GM18951 (cell line): ENCODE measurements at regions not wholly inside any gene's neighbourhood (a gene's known extent, or its start where the extent isn't known, plus 50 kb on each side); places are given as distances from the start of the nearest gene placed in this dataset.
"Not testable (repeated sequence)": the region's sequence is repeated elsewhere in the genome, so short reads cannot be mapped to it uniquely, and the experiment has no call there.

Experiments used
- POLR2A ChIP-seq: IDR thresholded peaks from 4 replicates; pipeline ENCODE4 v1.6.1; 2011; ENCODE audit warnings: mild to moderate bottlenecking; ENCODE audit not compliant: insufficient read length, insufficient read depth; ENCODE audit errors: extremely low read depth
- in situ Hi-C: fragments of 300-500 bp; cut with MboI; formaldehyde crosslinking; loops from one replicate; pipeline ENCODE4 v1.12.0; 2022; ENCODE audit warnings: low sequenced_read_pairs, mixed read lengths, inconsistent platforms; ENCODE audit not compliant: unreplicated experiment

- TF ChIP-seq POLR2A: no peak
- in situ Hi-C loops: no loop called here
These were observed 277.0 kb upstream of the ZEB2 start for GRCh38 chr2:144796936-144797335.

- no peak for TF ChIP-seq POLR2A
These were observed 276.2 kb upstream of the ZEB2 start for GRCh38 chr2:144796164-144796563.

GRCh38 chr2:144785253-144785652 lies 265.3 kb upstream of the ZEB2 start:
- in situ Hi-C loops: no loop called here
- TF ChIP-seq POLR2A: no peak

More at GRCh38 chr2:144796164-144796563, 276.2 kb upstream of the ZEB2 start:
- in situ Hi-C loops: no loop called here

GRCh38 chr2:144780983-144781382 lies 261.1 kb upstream of the ZEB2 start:
- TF ChIP-seq POLR2A: no peak
- in situ Hi-C loops: no loop called here

GRCh38 chr2:144776766-144777165 lies 256.8 kb upstream of the ZEB2 start:
- TF ChIP-seq POLR2A: no peak
- in situ Hi-C loops: no loop called here

- TF ChIP-seq POLR2A: no peak
- in situ Hi-C loops: no loop called here
These were observed 254.9 kb upstream of the ZEB2 start for GRCh38 chr2:144774809-144775208.

GRCh38 chr2:144771348-144771747 lies 251.4 kb upstream of the ZEB2 start:
- in situ Hi-C loops: no loop called here
- no peak for TF ChIP-seq POLR2A

GRCh38 chr2:144770616-144771230 lies 250.8 kb upstream of the ZEB2 start:
- TF ChIP-seq POLR2A: no peak
- in situ Hi-C loops: no loop called here

GRCh38 chr2:144760939-144761338 lies 241.0 kb upstream of the ZEB2 start:
- in situ Hi-C loops: not testable (repeated sequence)

GRCh38 chr2:144759746-144760145 lies 239.8 kb upstream of the ZEB2 start:
- in situ Hi-C loops: no loop called here
- TF ChIP-seq POLR2A: no peak

GRCh38 chr2:144758196-144758595 lies 238.3 kb upstream of the ZEB2 start:
- in situ Hi-C loops: not testable (repeated sequence)

GRCh38 chr2:144753416-144753815 lies 233.5 kb upstream of the ZEB2 start:
- no peak for TF ChIP-seq POLR2A
- in situ Hi-C loops: no loop called here

GRCh38 chr2:144751142-144751905 lies 231.4 kb upstream of the ZEB2 start:
- no peak for TF ChIP-seq POLR2A
- in situ Hi-C loops: no loop called here

GRCh38 chr2:144749188-144749587 lies 229.3 kb upstream of the ZEB2 start:
- in situ Hi-C loops: no loop called here
- TF ChIP-seq POLR2A: no peak
